ENCODE measurements at regions not wholly inside any gene's neighbourhood (a gene's known extent, or its start where the extent isn't known, plus 50 kb on each side); places are given as distances from the start of the nearest gene placed in this dataset.
"Not testable (repeated sequence)": the region's sequence is repeated elsewhere in the genome, so short reads cannot be mapped to it uniquely, and the experiment has no call there.

DNA sequence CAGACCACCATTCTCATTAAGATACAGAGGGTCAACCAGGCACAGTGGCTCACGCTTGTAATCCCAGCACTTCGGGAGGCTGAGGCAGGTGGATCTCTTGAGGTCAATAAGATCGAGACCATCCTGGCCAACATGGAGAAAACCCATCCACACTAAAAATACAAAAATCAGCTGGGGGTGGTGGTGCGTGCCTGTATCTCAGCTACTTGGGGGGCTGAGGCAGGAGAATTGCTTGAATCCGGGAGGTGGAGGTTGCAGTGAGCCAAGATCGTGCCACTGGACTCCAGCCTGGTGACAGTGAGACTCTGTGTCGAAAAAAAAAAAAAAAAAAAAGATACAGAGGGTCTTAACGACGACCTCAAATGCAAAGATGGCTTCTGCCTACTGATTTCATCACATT is 320.4 kb downstream of the CYRIA start:
- H3K4me1 Mint-ChIP-seq (ENCODE audit: low read depth); H3K27me3 Mint-ChIP-seq (ENCODE audit: low read depth); H3K36me3 Mint-ChIP-seq (ENCODE audit: low read depth); DNase-seq (ENCODE audit: low spot score); H3K27ac Mint-ChIP-seq; H3K9me3 Mint-ChIP-seq; H3K4me3 Mint-ChIP-seq (ENCODE audit: low read depth); intact Hi-C loops (cut with micrococcal nuclease): not testable (repeated sequence)

- Mint-ChIP-seq H3K27ac (no peak overlapping the region), H3K4me1 (ENCODE audit: low read depth) (no peaks in the 10 kb centered on the region), H3K36me3 (ENCODE audit: low read depth) (no peaks in the 10 kb centered on the region), H3K4me3 (ENCODE audit: low read depth) (no peak overlapping the region), H3K9me3 (no peaks in the 10 kb centered on the region), H3K27me3 (ENCODE audit: low read depth) (no peaks in the 10 kb centered on the region)
- intact Hi-C loops (cut with micrococcal nuclease) = no loop called here
- no peak for DNase-seq (ENCODE audit: low spot score)
Measured at GRCh38 chr2:16339206-16339605, 326.4 kb downstream of the CYRIA start.

- no peak overlapping the region for H3K4me3 Mint-ChIP-seq (ENCODE audit: low read depth)
- no peaks in the 10 kb centered on the region for H3K36me3 Mint-ChIP-seq (ENCODE audit: low read depth)
- H3K27ac Mint-ChIP-seq = no peak overlapping the region
- H3K27me3 Mint-ChIP-seq (ENCODE audit: low read depth) = no peaks in the 10 kb centered on the region
- no peaks in the 10 kb centered on the region for H3K4me1 Mint-ChIP-seq (ENCODE audit: low read depth)
- H3K9me3 Mint-ChIP-seq = no peaks in the 10 kb centered on the region
- no peak for DNase-seq (ENCODE audit: low spot score)
- intact Hi-C loops (cut with micrococcal nuclease) = no loop called here
Measured at GRCh38 chr2:16338026-16338425, 327.6 kb downstream of the CYRIA start.

DNA sequence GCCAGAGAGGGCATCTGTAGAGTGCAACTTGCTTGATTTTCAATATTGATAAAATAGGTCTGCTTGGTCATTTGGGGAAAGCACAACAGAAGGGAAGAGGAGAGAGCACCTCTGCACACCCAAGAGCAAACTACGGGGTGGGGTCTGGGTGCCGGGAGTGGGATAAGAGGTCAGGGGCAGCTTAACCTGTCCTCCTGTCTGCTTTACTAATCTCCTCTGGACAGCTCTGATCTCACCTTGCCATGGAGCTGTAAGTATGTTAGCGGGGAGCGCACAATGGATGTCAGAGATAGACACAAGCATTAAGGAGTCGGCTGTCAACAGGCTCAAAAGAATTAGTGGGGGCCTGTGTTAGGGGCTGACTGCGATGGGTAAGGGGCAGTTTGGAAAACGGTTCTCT is 328.7 kb downstream of the CYRIA start:
- DNase-seq (ENCODE audit: low spot score) = no peak
- Mint-ChIP-seq H3K9me3 (no peaks in the 10 kb centered on the region), H3K27me3 (ENCODE audit: low read depth) (no peaks in the 10 kb centered on the region), H3K36me3 (ENCODE audit: low read depth) (no peaks in the 10 kb centered on the region), H3K27ac (no peak overlapping the region), H3K4me3 (ENCODE audit: low read depth) (no peak overlapping the region), H3K4me1 (ENCODE audit: low read depth) (no peaks in the 10 kb centered on the region)
- intact Hi-C loops (cut with micrococcal nuclease) = no loop called here

DNA sequence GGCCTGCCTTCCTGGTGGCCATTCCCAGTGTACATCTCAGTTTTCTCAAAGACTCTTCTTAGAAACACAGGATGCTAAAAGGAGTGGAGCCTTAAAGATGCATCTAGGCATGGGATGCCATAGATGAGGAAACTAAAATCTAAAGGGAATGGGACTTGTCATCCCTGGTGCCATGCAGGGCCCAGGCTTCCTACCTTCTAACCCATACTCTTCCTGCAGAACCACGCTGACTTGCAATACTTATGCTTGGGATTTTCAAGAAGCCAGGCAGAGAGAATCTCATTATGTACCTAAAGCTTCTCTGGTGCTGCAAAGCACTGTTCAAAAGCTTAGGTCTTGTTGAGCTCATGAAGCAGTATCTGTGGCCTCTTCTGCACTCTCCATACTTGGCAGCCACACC is 329.1 kb downstream of the CYRIA start:
- no peak overlapping the region for H3K4me3 Mint-ChIP-seq (ENCODE audit: low read depth)
- H3K9me3 Mint-ChIP-seq = no peaks in the 10 kb centered on the region
- H3K4me1 Mint-ChIP-seq (ENCODE audit: low read depth) = no peaks in the 10 kb centered on the region
- H3K36me3 Mint-ChIP-seq (ENCODE audit: low read depth) = no peaks in the 10 kb centered on the region
- intact Hi-C loops (cut with micrococcal nuclease) = no loop called here
- DNase-seq (ENCODE audit: low spot score) = no peak
- no peak overlapping the region for H3K27ac Mint-ChIP-seq
- no peaks in the 10 kb centered on the region for H3K27me3 Mint-ChIP-seq (ENCODE audit: low read depth)

DNA sequence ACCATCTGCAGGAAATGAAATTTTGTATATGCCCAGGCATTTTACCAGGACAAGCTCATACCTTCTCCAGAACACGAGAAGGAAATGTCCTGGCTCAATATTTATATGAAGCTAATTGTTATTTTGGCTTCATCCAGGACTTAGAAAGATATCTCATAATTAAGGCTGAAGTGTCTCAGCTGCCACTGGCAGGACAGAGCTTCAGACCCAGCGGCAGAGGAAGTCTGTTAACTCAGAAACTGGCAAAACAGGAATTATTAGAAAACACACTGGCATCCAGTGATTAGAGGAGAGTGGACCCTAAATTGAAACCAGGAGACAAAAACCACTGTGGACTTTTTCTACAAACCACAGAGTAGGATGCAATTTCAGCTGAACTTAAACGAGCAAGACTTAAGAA is 329.7 kb downstream of the CYRIA start:
- no peak overlapping the region for H3K27ac Mint-ChIP-seq
- intact Hi-C loops (cut with micrococcal nuclease) = no loop called here
- no peaks in the 10 kb centered on the region for H3K9me3 Mint-ChIP-seq
- no peak for DNase-seq (ENCODE audit: low spot score)
- H3K36me3 Mint-ChIP-seq (ENCODE audit: low read depth) = no peaks in the 10 kb centered on the region
- no peak overlapping the region for H3K4me3 Mint-ChIP-seq (ENCODE audit: low read depth)
- H3K27me3 Mint-ChIP-seq (ENCODE audit: low read depth) = no peaks in the 10 kb centered on the region
- no peaks in the 10 kb centered on the region for H3K4me1 Mint-ChIP-seq (ENCODE audit: low read depth)

GRCh38 chr2:16335604-16335930 is 330.1 kb downstream of the CYRIA start:
- Mint-ChIP-seq H3K27ac (no peak overlapping the region), H3K36me3 (ENCODE audit: low read depth) (no peaks in the 10 kb centered on the region), H3K27me3 (ENCODE audit: low read depth) (no peaks in the 10 kb centered on the region), H3K4me3 (ENCODE audit: low read depth) (no peak overlapping the region), H3K9me3 (no peaks in the 10 kb centered on the region), H3K4me1 (ENCODE audit: low read depth) (no peaks in the 10 kb centered on the region)
- intact Hi-C loops (cut with micrococcal nuclease) = no loop called here
- DNase-seq (ENCODE audit: low spot score) = no peak

DNA sequence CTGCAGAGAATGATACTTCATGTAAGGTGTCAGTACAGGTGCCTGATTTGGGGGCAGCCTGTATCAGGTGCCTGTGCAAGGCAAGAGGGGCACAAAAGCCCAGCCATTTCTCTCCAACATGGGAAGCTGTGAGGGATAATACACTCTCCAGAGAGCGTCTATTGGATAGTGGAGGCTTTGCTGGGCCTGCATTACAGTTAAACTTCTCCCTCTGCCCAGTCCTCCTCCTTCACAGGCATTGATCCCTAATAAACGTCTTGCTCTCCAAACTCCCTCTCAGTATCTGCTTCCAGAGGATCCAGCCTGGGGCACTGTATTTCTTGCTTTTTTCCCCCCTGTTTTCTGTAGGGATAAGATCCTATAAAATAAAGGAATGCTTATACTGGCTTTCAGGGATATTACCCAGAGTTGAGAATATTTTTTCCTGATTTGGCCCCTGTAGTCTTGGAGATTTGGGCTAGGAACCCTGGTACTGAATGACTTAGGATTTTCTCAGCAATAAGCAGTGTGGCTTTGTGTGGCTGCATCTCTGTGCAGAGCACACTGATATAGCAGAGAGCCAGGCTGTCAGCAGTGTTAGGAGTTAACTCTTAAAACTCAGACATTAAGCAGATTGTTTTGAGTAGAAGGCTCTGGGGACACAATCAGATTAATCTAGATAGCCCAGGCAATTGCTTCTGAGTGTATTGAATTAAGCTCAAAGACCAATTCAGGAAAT is 330.6 kb downstream of the CYRIA start:
- H3K4me1 Mint-ChIP-seq (ENCODE audit: low read depth) = no peaks in the 10 kb centered on the region
- no peaks in the 10 kb centered on the region for H3K27me3 Mint-ChIP-seq (ENCODE audit: low read depth)
- intact Hi-C loops (cut with micrococcal nuclease) = no loop called here
- no peak overlapping the region for H3K4me3 Mint-ChIP-seq (ENCODE audit: low read depth)
- no peak overlapping the region for H3K27ac Mint-ChIP-seq
- no peak for DNase-seq (ENCODE audit: low spot score)
- no peaks in the 10 kb centered on the region for H3K9me3 Mint-ChIP-seq
- H3K36me3 Mint-ChIP-seq (ENCODE audit: low read depth) = no peaks in the 10 kb centered on the region

- no peak overlapping the region for H3K4me3 Mint-ChIP-seq (ENCODE audit: low read depth)
- intact Hi-C loops (cut with micrococcal nuclease) = no loop called here
- H3K4me1 Mint-ChIP-seq (ENCODE audit: low read depth) = no peaks in the 10 kb centered on the region
- no peak for DNase-seq (ENCODE audit: low spot score)
- H3K36me3 Mint-ChIP-seq (ENCODE audit: low read depth) = no peaks in the 10 kb centered on the region
- no peaks in the 10 kb centered on the region for H3K27me3 Mint-ChIP-seq (ENCODE audit: low read depth)
- no peak overlapping the region for H3K27ac Mint-ChIP-seq
- no peaks in the 10 kb centered on the region for H3K9me3 Mint-ChIP-seq
Measured at GRCh38 chr2:16334366-16334765, 331.3 kb downstream of the CYRIA start.

- Mint-ChIP-seq H3K27me3 (ENCODE audit: low read depth) (no peaks in the 10 kb centered on the region), H3K4me3 (ENCODE audit: low read depth) (no peak overlapping the region), H3K4me1 (ENCODE audit: low read depth) (no peaks in the 10 kb centered on the region), H3K36me3 (ENCODE audit: low read depth) (no peaks in the 10 kb centered on the region), H3K27ac (no peak overlapping the region), H3K9me3 (no peaks in the 10 kb centered on the region)
- DNase-seq (ENCODE audit: low spot score) = no peak
- intact Hi-C loops (cut with micrococcal nuclease) = no loop called here
Measured at GRCh38 chr2:16333681-16334080, 332.0 kb downstream of the CYRIA start.

- Mint-ChIP-seq H3K27ac (no peak overlapping the region), H3K9me3 (no peaks in the 10 kb centered on the region), H3K4me3 (ENCODE audit: low read depth) (no peak overlapping the region), H3K27me3 (ENCODE audit: low read depth) (no peaks in the 10 kb centered on the region), H3K4me1 (ENCODE audit: low read depth) (no peaks in the 10 kb centered on the region), H3K36me3 (ENCODE audit: low read depth) (no peaks in the 10 kb centered on the region)
- intact Hi-C loops (cut with micrococcal nuclease) = no loop called here
- no peak for DNase-seq (ENCODE audit: low spot score)
Measured at GRCh38 chr2:16332681-16333557, 332.7 kb downstream of the CYRIA start.

GRCh38 chr2:16331772-16332171 is 333.9 kb downstream of the CYRIA start:
- Mint-ChIP-seq H3K4me3 (ENCODE audit: low read depth) (no peak overlapping the region), H3K9me3 (no peaks in the 10 kb centered on the region), H3K27ac (no peak overlapping the region)

GRCh38 chr2:16330982-16331381 is 334.7 kb downstream of the CYRIA start:
- H3K4me1 Mint-ChIP-seq (ENCODE audit: low read depth) = no peaks in the 10 kb centered on the region
- no peaks in the 10 kb centered on the region for H3K36me3 Mint-ChIP-seq (ENCODE audit: low read depth)
- no peak overlapping the region for H3K4me3 Mint-ChIP-seq (ENCODE audit: low read depth)

More at GRCh38 chr2:16331772-16332171, 333.9 kb downstream of the CYRIA start:
- Mint-ChIP-seq H3K4me1 (ENCODE audit: low read depth) (no peaks in the 10 kb centered on the region), H3K27me3 (ENCODE audit: low read depth) (no peaks in the 10 kb centered on the region), H3K36me3 (ENCODE audit: low read depth) (no peaks in the 10 kb centered on the region)
- no peak for DNase-seq (ENCODE audit: low spot score)
- intact Hi-C loops (cut with micrococcal nuclease) = no loop called here

More at GRCh38 chr2:16330982-16331381, 334.7 kb downstream of the CYRIA start:
- DNase-seq (ENCODE audit: low spot score) = no peak
- Mint-ChIP-seq H3K27me3 (ENCODE audit: low read depth) (no peaks in the 10 kb centered on the region), H3K27ac (no peak overlapping the region), H3K9me3 (no peaks in the 10 kb centered on the region)
- intact Hi-C loops (cut with micrococcal nuclease) = no loop called here

Measured in activated T-helper 2 cell treated with anti-CD3 and anti-CD28 coated beads, Interferon-gamma antibody, Interleukin-2, Interleukin-4, amounts not matched to agents 10 μg/mL and 5 μg/mL and 100 μg/mL, durations not matched to agents 14 hours and 24 hours and 36 hours (primary cell).